CD4-positive, alpha-beta T cell treated with Interleukin-1 beta for 1 hour (primary cell): ENCODE measurements at regions not wholly inside any gene's neighbourhood (a gene's known extent, or its start where the extent isn't known, plus 50 kb on each side); places are given as distances from the start of the nearest gene placed in this dataset.

Source experiments
- DNase-seq, 2 donors: peaks; one replicate each; pipeline ENCODE4 v3.0.0-alpha.2; 2020 to 2022

DNA sequence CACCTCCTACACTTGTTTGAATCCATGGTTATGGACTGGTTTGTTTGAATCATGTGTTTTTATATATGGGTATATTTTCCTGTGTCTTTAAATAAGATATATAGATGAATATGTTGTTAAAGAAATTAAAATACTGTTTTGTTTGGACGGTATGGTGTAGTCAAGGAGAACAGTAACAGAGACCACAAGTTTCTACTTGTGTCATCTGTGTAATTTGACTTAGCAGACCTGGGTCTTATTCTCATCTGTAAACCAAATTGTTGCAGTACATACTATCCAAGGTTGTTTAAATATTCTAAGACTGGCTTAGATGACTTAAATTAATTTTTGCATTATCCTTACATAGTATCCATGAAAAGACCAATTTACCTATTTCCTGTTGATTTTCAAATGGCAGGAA, 361.1 kb upstream of the SLITRK1 start:
- no peak for DNase-seq

GRCh38 chr13:84239032-84239431, 356.8 kb upstream of the SLITRK1 start:
- DNase-seq, result no peak

DNA sequence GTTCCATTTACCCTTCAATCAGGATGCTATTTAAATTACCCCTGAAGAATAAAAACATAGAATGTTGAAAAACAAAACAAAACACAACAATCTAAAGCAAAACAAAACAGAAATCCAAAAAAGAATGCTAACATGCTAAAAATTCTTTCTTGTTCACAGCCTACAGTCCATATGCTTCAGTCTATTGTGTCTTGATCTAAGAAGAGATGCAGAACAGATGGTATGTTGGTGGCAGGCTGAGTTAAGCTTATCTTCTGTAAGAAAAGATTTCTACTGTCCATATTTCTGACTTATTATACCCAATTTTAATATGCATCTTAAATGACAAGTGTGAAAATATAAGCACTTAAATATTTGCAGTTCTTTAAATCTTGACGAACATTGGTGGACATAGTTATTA, 356.1 kb upstream of the SLITRK1 start:
- DNase-seq, result no peak

GRCh38 chr13:84237143-84237542, 354.9 kb upstream of the SLITRK1 start:
- no peak for DNase-seq

GRCh38 chr13:84234416-84234815, 352.1 kb upstream of the SLITRK1 start:
- no peak for DNase-seq

DNA sequence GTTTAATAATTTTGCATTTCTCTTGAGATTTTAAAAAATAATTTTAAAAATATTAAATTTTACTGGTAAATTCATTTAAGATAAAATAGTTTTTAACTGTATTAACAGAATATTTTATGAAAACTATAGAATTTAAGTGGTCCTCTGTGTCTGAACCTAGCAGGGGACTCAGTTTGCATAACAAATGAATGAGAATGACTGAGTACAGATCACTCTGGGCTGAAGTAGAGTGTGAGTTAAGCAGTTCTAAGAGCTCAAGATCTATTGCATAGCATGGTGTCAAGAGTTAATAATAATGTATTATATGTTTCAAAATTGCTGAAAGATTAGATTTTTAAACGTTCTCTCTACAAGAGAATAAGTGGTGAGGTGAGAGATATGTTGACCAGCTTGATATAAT, 348.3 kb upstream of the SLITRK1 start:
- no peak for DNase-seq

DNA sequence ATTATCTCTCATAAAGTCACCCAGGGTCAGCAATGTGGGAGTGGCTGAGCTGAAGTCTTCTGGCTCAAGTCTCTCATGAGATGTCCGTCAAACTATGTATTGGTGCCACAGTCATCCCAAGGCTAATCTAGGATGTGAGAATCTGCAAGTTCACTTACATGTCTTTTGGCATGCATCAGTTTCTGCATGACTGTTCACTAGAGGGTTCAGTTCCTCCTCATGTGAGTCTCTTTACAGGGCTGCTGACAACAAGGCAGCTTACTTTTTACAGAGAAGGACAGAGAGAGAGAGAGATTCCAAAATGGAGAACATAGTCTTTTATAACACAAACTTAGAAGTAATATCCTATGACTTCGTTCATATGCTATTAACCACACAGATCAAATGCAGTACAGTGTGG, 328.8 kb upstream of the SLITRK1 start:
- no peak for DNase-seq

DNA sequence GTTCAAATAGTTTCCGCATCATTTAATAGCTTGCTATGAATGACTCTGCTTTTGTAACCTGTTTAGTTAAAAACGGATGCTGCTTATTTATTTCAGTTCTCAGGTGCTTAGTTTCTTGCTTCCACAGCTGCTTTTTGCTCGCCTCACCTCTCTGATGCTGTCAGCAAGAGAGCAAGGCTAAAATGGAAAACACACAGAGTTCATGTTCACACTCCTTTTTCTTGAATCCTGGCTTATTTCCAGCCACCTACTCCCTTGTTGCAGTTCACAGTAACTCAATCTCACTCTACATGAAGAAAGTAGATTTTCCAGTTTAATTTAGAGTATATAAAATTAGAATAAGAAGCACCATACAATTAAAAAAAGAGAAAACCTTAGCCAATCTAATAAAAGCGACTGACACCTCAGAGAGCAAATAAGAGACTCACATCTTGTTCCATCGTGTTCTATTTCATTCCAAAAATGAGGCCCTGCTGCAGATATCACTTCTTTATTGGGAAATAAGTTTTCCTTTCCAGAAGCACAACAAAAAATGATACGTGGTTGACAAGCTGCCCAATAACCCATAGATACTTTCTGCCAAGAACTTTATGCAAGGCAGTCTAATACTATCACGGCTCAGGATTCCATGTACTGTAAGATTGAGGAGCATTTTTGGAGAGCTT, 326.1 kb upstream of the SLITRK1 start:
- DNase-seq, result no peak

DNA sequence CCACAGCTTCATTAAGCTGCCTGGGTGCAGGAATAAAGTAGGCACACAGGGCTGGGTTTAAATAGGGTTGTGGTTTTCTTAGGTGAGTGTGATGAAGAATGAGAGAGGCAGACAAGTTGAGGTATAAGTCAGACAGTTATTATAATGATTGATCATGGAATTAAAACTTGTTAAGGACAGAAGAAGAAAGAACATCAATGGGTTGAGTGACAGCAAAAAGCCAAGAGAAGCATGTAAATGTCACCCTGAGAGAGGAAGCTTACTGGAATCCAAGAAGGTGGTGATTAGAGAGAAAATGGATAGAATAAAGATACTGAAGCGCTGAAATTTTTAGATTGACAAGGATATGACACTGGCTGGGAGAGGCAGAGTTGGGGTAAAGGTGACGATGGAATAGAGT, 325.2 kb upstream of the SLITRK1 start:
- no peak for DNase-seq

GRCh38 chr13:84200971-84201370, 318.7 kb upstream of the SLITRK1 start:
- no peak for DNase-seq

- DNase-seq, result no peak
These were observed 309.9 kb upstream of the SLITRK1 start for GRCh38 chr13:84192125-84192524.

DNA sequence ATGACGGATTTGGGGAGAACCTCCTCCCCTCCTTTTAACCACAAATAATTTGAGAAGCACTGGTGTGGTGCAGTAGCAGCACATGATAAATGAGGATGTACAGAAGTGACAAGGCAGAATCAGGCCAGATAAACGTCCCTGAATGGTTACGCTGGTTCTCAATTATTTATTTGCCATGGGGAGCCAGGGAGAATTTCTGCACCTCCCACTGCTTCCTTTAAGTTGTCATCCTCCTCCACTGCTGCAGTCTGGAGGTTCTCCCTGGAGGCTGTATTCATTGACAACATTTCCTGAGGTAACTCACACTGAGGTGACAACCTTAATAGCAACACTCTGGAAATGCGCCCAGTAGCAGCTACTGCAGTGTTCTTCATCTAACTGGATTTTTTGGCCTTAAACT, 308.9 kb upstream of the SLITRK1 start:
- no peak for DNase-seq

GRCh38 chr13:84187626-84188025, 305.4 kb upstream of the SLITRK1 start:
- DNase-seq, result no peak

- DNase-seq, result no peak
These were observed 257.4 kb upstream of the SLITRK1 start for GRCh38 chr13:84139561-84140158.

DNA sequence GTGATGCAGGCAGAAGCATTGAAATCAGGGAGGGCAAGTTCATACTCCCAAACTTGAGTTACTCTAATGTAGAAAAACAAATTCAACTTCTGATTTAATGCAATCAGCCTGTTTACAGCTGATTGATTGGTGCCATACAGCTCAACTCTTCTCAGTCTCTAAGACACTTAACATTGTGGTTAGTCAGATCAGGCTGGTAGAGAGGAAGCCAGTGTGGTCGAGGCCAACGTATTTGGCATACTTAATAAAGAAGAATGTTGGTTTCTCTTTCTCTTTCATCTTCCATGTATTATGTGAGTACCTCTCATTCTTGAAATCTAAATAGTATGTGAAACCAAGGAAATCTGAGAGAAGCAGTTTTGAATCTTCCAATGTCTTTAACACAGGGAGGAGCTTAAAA, 255.0 kb upstream of the SLITRK1 start:
- DNase-seq, result peak; percentile 60 to 77

- peak in 1 of 2 donors; percentile 35 for DNase-seq
These were observed 254.3 kb upstream of the SLITRK1 start for GRCh38 chr13:84136582-84136981.

GRCh38 chr13:84132491-84132890, 250.2 kb upstream of the SLITRK1 start:
- DNase-seq, result no peak

DNA sequence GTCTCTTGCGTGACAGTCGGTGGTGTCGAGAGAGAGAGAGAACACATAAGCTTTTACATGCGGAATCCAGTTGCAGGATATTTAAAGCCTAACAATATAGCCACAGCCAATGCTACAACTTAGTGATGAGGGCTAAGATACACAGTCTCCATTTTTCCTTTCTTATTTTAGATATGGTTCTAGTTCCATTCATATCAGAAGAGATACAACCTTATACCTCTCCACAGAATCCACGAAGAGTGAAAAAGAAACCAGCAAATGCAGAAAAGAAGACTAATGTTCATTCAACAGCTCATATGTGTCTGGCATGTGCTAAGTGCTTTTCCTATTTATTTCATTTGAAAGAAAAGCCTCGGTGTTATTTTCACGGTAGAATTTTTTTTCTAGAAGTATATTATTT, 249.0 kb upstream of the SLITRK1 start:
- no peak for DNase-seq

GRCh38 chr13:84130495-84131114, 248.3 kb upstream of the SLITRK1 start:
- DNase-seq, result no peak

DNA sequence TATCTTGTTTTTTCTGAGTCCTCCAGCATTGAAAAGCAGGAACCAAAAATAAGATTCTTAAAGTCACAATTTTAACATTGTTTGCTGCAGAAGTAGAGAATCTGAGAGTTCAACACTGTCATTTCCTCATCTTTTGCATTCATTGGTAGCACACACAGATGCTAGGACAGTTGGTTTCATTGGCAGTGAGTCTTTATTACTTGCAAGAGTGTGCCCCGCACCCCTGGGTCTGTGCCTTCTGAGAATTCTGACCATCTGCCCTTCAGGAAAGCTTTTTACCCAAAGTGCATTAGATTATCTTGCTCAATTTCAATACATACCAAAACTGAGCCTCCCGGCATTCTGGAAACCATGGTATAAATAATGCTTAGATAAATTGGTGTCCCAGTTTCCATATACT, 247.7 kb upstream of the SLITRK1 start:
- DNase-seq, result no peak

DNA sequence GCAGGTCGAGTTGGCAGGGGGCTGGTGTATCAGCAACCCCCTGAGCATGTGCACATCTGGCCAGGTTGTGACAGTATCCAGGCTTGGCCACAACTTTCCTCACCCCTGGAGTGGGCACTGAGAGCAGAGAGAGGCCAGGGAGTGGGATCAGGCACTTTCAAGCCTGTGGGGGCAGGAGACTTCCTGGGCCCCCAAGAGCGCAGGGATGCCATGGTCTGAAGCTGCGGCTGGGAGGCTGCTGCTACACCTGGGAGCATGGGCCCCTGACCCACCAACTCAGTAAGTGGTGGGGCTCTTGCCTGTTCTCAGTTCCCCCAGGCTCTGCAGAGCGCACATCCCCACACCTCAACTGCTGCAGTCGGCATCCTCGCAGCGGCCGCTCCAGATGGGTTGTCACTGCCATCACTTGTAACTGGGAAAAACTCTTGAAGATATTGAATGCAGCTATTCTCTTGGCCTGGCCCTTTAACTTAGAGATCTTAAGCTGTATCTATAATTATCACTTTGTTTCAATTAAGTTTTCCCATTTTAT, 245.4 kb upstream of the SLITRK1 start:
- DNase-seq, result no peak

DNA sequence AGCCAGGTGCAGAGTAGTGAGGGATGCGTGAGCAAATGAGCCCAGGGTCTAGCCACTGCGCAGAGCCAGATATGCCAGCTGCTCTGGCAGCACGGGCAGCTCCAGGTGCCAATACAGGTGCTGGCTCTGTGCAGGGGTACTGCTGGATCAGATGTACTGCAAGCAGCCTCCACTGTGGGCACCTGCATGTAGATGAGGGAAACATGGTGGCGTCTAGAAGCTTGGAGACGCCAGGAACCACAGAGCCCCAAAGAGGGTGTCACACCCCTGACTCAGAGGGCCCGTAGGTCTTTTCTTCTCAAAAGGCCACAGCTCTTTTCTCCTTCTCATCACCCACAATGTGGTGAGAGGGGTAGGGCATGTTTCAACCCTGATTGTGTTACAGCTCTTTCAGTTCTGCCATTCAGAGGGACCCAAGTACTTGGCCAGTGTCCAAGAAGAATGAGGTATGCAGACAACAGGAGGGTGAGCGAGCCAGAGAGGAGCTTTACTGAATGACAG, 244.4 kb upstream of the SLITRK1 start:
- peak in 1 of 2 donors; percentile 22 for DNase-seq

- no peak for DNase-seq
These were observed 239.2 kb upstream of the SLITRK1 start for GRCh38 chr13:84121456-84121855.

GRCh38 chr13:84118839-84119409, 236.7 kb upstream of the SLITRK1 start:
- no peak for DNase-seq
